ENCODE measurements at regions not wholly inside any gene's neighbourhood (a gene's known extent, or its start where the extent isn't known, plus 50 kb on each side); places are given as distances from the start of the nearest gene placed in this dataset.

- Histone ChIP-seq H3K9me3 (replicated peaks in 1 of 11) (no peaks in the 10 kb centered on the region), H3K36me3 (no peaks in the 10 kb centered on the region), H3K4me3 (no peak overlapping the region), H3K27ac (no peak overlapping the region), H4K20me1 (no peaks in the 10 kb centered on the region), H3K27me3 (no peaks in the 10 kb centered on the region), H3K9ac (no peak overlapping the region), H3K4me2 (no peak overlapping the region), H3K4me1 (no peaks in the 10 kb centered on the region)
- no peak for TF ChIP-seq Cebpa-rat (IDR thresholded peaks at IDR 0.05)
Observed at GRCh38 chr7:46218461-46219200, 297.6 kb upstream of the IGFBP3 start.

- H3K9ac ChIP-seq = no peak overlapping the region
- H3K27me3 ChIP-seq = no peaks in the 10 kb centered on the region
- no peak overlapping the region for H3K4me3 ChIP-seq
- H4K20me1 ChIP-seq = no peaks in the 10 kb centered on the region
- TF ChIP-seq Cebpa-rat (IDR thresholded peaks at IDR 0.05) = no peak
- no peaks in the 10 kb centered on the region for H3K4me1 ChIP-seq
- no peak overlapping the region for H3K27ac ChIP-seq
- H3K9me3 ChIP-seq (replicated peaks in 1 of 11) = no peaks in the 10 kb centered on the region
- no peak overlapping the region for H3K4me2 ChIP-seq
- H3K36me3 ChIP-seq = no peaks in the 10 kb centered on the region
Observed at GRCh38 chr7:46215987-46216567, 295.0 kb upstream of the IGFBP3 start.

GRCh38 chr7:46214526-46214925 lies 293.5 kb upstream of the IGFBP3 start:
- H4K20me1 ChIP-seq = no peaks in the 10 kb centered on the region
- no peaks in the 10 kb centered on the region for H3K4me1 ChIP-seq
- no peak for TF ChIP-seq Cebpa-rat (IDR thresholded peaks at IDR 0.05)
- no peaks in the 10 kb centered on the region for H3K27me3 ChIP-seq
- no peaks in the 10 kb centered on the region for H3K36me3 ChIP-seq
- H3K4me3 ChIP-seq = no peak overlapping the region
- H3K4me2 ChIP-seq = no peak overlapping the region
- no peak overlapping the region for H3K9ac ChIP-seq
- no peak overlapping the region for H3K27ac ChIP-seq
- no peaks in the 10 kb centered on the region for H3K9me3 ChIP-seq (replicated peaks in 1 of 11)

GRCh38 chr7:46213154-46213537 lies 292.1 kb upstream of the IGFBP3 start:
- Histone ChIP-seq H4K20me1 (no peaks in the 10 kb centered on the region), H3K4me2 (no peak overlapping the region), H3K4me1 (no peaks in the 10 kb centered on the region), H3K9me3 (replicated peaks in 1 of 11) (no peaks in the 10 kb centered on the region), H3K27me3 (no peaks in the 10 kb centered on the region), H3K36me3 (no peaks in the 10 kb centered on the region), H3K27ac (no peak overlapping the region), H3K4me3 (no peak overlapping the region), H3K9ac (no peak overlapping the region)
- no peak for TF ChIP-seq Cebpa-rat (IDR thresholded peaks at IDR 0.05)

GRCh38 chr7:46212425-46213153 lies 291.5 kb upstream of the IGFBP3 start:
- Histone ChIP-seq H3K4me1 (no peaks in the 10 kb centered on the region), H3K27me3 (no peaks in the 10 kb centered on the region), H3K36me3 (no peaks in the 10 kb centered on the region), H3K27ac (no peak overlapping the region), H3K4me3 (no peak overlapping the region), H4K20me1 (no peaks in the 10 kb centered on the region), H3K9ac (no peak overlapping the region), H3K4me2 (no peak overlapping the region), H3K9me3 (replicated peaks in 1 of 11) (no peaks in the 10 kb centered on the region)
- no peak for TF ChIP-seq Cebpa-rat (IDR thresholded peaks at IDR 0.05)

- no peak overlapping the region for H3K4me3 ChIP-seq
- no peak overlapping the region for H3K4me2 ChIP-seq
- H3K9me3 ChIP-seq (replicated peaks in 1 of 11) = no peaks in the 10 kb centered on the region
- TF ChIP-seq Cebpa-rat (IDR thresholded peaks at IDR 0.05) = no peak
- no peaks in the 10 kb centered on the region for H3K27me3 ChIP-seq
- H3K4me1 ChIP-seq = no peaks in the 10 kb centered on the region
- no peak overlapping the region for H3K27ac ChIP-seq
- H3K9ac ChIP-seq = no peak overlapping the region
- H4K20me1 ChIP-seq = no peaks in the 10 kb centered on the region
- no peaks in the 10 kb centered on the region for H3K36me3 ChIP-seq
Observed at GRCh38 chr7:46210467-46210866, 289.4 kb upstream of the IGFBP3 start.

- Histone ChIP-seq H3K9me3 (replicated peaks in 1 of 11) (no peaks in the 10 kb centered on the region), H4K20me1 (no peaks in the 10 kb centered on the region), H3K36me3 (no peaks in the 10 kb centered on the region), H3K4me1 (no peaks in the 10 kb centered on the region), H3K27me3 (no peaks in the 10 kb centered on the region), H3K4me3 (no peak overlapping the region), H3K4me2 (no peak overlapping the region), H3K27ac (no peak overlapping the region), H3K9ac (no peak overlapping the region)
- no peak for TF ChIP-seq Cebpa-rat (IDR thresholded peaks at IDR 0.05)
Observed at GRCh38 chr7:46209611-46210388, 288.7 kb upstream of the IGFBP3 start.

GRCh38 chr7:46208635-46209525 lies 287.8 kb upstream of the IGFBP3 start:
- Histone ChIP-seq H3K9me3 (replicated peaks in 1 of 11) (no peaks in the 10 kb centered on the region), H3K27me3 (no peaks in the 10 kb centered on the region), H3K4me1 (no peaks in the 10 kb centered on the region), H3K27ac (no peak overlapping the region), H3K9ac (no peak overlapping the region), H4K20me1 (no peaks in the 10 kb centered on the region), H3K4me3 (no peak overlapping the region), H3K4me2 (no peak overlapping the region), H3K36me3 (no peaks in the 10 kb centered on the region)
- no peak for TF ChIP-seq Cebpa-rat (IDR thresholded peaks at IDR 0.05)
